Panc1 (cell line): ENCODE measurements at regions not wholly inside any gene's neighbourhood (a gene's known extent, or its start where the extent isn't known, plus 50 kb on each side); places are given as distances from the start of the nearest gene placed in this dataset.
A peak's percentile ranks its signal among the peaks of the same experiment; 100 is the strongest.

Source experiments
- ATAC-seq: fragments of 200-7000 bp; cut with Tn5 transposase; 2 replicates; pipeline ENCODE4 v1.9.1; 2020; ENCODE audit warnings: mild to moderate bottlenecking, moderate library complexity
- BruUV-seq: library from RNA; stranded (reverse); fragments of 400-500 nt; replicated peaks from 2 replicates; lab custom pipeline; 2021; lab: Mats Ljungman, UMichigan
- CTCF ChIA-PET: fragments of 300-600 bp; sonication (Branson Sonifier 250); formaldehyde crosslinking; loops from one replicate; lab custom pipeline; 2022; ENCODE audit warnings: antibody characterized with exemption; lab: Charles Lee
- POLR2A ChIA-PET: fragments of 300-600 bp; sonication (Branson Sonifier 250); formaldehyde crosslinking; loops from one replicate; lab custom pipeline; 2022; ENCODE audit warnings: antibody characterized with exemption; lab: Charles Lee
- DNase-seq: peaks from one replicate; pipeline ENCODE4 v3.0.0-alpha.2; 2010; ENCODE audit warnings: low read depth, low spot score
- H3K27ac ChIP-seq: 2 replicates; pipeline ENCODE4 v1.5.1; 2011; ENCODE audit warnings: mild to moderate bottlenecking, low read length, inconsistent platforms
- H3K27me3 ChIP-seq: fragments of 200-500 bp; sonication (Bioruptor generic); 2 replicates; pipeline ENCODE4 v1.6.0; 2014; ENCODE audit warnings: low read length, inconsistent platforms; ENCODE audit not compliant: control insufficient read depth, insufficient read depth
- H3K36me3 ChIP-seq: fragments of 200-500 bp; sonication (Bioruptor generic); 2 replicates; pipeline ENCODE4 v1.5.1; 2014; ENCODE audit warnings: inconsistent platforms, mild to moderate bottlenecking, low read length, moderate library complexity; ENCODE audit not compliant: control insufficient read depth, insufficient read depth
- H3K4me1 ChIP-seq: 2 replicates; pipeline ENCODE4 v1.5.1; 2011; ENCODE audit warnings: inconsistent platforms, mild to moderate bottlenecking, low read length, moderate library complexity; ENCODE audit not compliant: control insufficient read depth, insufficient read depth
- H3K4me3 ChIP-seq, 2 experiments: 2 replicates each; pipeline ENCODE4 v1.5.1; 2011 to 2012; ENCODE audit warnings: low read depth in 2 of 2, low read length in 2 of 2, mild to moderate bottlenecking in 2 of 2, inconsistent platforms in 1 of 2, moderate library complexity in 1 of 2
- H3K9me3 ChIP-seq: fragments of 200-500 bp; sonication (Bioruptor generic); 2 replicates; pipeline ENCODE4 v1.5.1; 2014; ENCODE audit warnings: low read depth, mild to moderate bottlenecking, inconsistent platforms, low read length, moderate library complexity; ENCODE audit not compliant: control insufficient read depth, insufficient read depth
- POLR2AphosphoS5 ChIP-seq: IDR thresholded peaks from 2 replicates; pipeline ENCODE4 v1.6.1; 2012; ENCODE audit warnings: mild to moderate bottlenecking, low read depth, low read length, moderate library complexity
- REST ChIP-seq, 2 experiments: IDR thresholded peaks; 2 replicates each; pipeline ENCODE4 v1.6.1; 2011 to 2012; ENCODE audit warnings: low read depth in 2 of 2, control low read depth in 1 of 2, low read length in 1 of 2, mild to moderate bottlenecking in 1 of 2, moderate library complexity in 1 of 2; ENCODE audit not compliant: insufficient read depth in 1 of 2
- SIN3A ChIP-seq: IDR thresholded peaks from 2 replicates; pipeline ENCODE4 v1.6.1; 2012; ENCODE audit warnings: low read depth, mild to moderate bottlenecking, low read length, moderate library complexity, borderline replicate concordance; ENCODE audit not compliant: insufficient read depth
- in situ Hi-C: cut with HindIII; loops from 2 replicates; pipeline ENCODE4 v1.10.0; 2016; ENCODE audit warnings: low sequenced_read_pairs, low pct_unique_long_range_greater_than_20kb
- intact Hi-C: fragments of 100-400 bp; cut with micrococcal nuclease; formaldehyde crosslinking; loops from one replicate; pipeline ENCODE4 v1.10.0; 2022; ENCODE audit not compliant: unreplicated experiment
- TF ChIP-seq, protein P1 (sequence below): fragments of 450-650 bp; IDR thresholded peaks from 2 replicates; pipeline ENCODE4 v1.5.1; 2017; ENCODE audit warnings: mild to moderate bottlenecking

DNA sequence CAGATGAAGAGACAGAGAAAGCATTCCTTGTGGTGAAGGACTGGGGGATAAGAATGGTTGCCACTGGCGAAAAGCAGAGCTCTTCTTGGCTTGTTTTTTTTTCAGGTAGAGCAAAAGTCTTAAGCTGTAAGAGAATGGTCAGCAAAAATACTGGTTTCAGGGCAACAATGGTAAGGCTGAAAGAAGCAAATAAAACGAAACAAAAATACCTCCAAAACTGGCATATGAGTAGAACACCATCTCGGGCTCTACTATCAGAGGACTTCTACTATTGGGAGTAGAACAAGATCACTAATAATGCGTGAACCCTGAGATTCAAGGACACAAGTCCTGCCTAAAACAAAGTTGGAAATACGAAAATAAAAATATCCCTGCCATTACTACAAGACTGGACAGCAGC is 1823.2 kb upstream of the CDH6 start:
- no peaks in the 10 kb centered on the region for H3K36me3 ChIP-seq
- ATAC-seq (no peak), DNase-seq (no peak)
- BruUV-seq = no TSS peak
- POLR2A ChIA-PET = no interaction called here
- no peaks in the 10 kb centered on the region for H3K4me1 ChIP-seq
- CTCF ChIA-PET = no interaction called here
- no peak overlapping the region for H3K4me3 ChIP-seq
- TF ChIP-seq, protein P1, sequence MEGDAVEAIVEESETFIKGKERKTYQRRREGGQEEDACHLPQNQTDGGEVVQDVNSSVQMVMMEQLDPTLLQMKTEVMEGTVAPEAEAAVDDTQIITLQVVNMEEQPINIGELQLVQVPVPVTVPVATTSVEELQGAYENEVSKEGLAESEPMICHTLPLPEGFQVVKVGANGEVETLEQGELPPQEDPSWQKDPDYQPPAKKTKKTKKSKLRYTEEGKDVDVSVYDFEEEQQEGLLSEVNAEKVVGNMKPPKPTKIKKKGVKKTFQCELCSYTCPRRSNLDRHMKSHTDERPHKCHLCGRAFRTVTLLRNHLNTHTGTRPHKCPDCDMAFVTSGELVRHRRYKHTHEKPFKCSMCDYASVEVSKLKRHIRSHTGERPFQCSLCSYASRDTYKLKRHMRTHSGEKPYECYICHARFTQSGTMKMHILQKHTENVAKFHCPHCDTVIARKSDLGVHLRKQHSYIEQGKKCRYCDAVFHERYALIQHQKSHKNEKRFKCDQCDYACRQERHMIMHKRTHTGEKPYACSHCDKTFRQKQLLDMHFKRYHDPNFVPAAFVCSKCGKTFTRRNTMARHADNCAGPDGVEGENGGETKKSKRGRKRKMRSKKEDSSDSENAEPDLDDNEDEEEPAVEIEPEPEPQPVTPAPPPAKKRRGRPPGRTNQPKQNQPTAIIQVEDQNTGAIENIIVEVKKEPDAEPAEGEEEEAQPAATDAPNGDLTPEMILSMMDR = no peak
- TF ChIP-seq REST (IDR thresholded peaks at IDR 0.05; ENCODE audit: insufficient read depth in 1 of 2, low read depth in 2 of 2, low read length in 1 of 2) (no peak), POLR2AphosphoS5 (no peak)
- in situ Hi-C loops = no loop called here
- H3K27ac ChIP-seq = no peak overlapping the region
- no peaks in the 10 kb centered on the region for H3K27me3 ChIP-seq
- no peaks in the 10 kb centered on the region for H3K9me3 ChIP-seq
- intact Hi-C loops = no loop called here

- no peak for TF ChIP-seq SIN3A
- TF ChIP-seq, protein P1 = peak; percentile 42; the same call in 1 of the 2 replicates
- BruUV-seq = no TSS peak
- DNase-seq = no peak
- Histone ChIP-seq H3K27me3 (no peaks in the 10 kb centered on the region), H3K27ac (no peak overlapping the region), H3K36me3 (no peaks in the 10 kb centered on the region), H3K4me1 (no peaks in the 10 kb centered on the region), H3K4me3 (no peak overlapping the region), H3K9me3 (no peaks in the 10 kb centered on the region)
- intact Hi-C loops = no loop called here
- CTCF ChIA-PET = interaction anchor here (0.6 to 0.7 kb wide), 3 partner anchors 8 to 912 kb away, joined by 3 to 12 read pairs (median 5); no protein-coding TSS in a partner anchor
- in situ Hi-C loops = no loop called here
- ATAC-seq = no peak; the same call in 1 of the 2 replicates
- POLR2A ChIA-PET = no interaction called here
Observed at GRCh38 chr5:29367176-29367833, 1826.2 kb upstream of the CDH6 start.
